GM12873 (cell line): ENCODE measurements at regions not wholly inside any gene's neighbourhood (a gene's known extent, or its start where the extent isn't known, plus 50 kb on each side); places are given as distances from the start of the nearest gene placed in this dataset.

ENCODE experiments used
- CTCF ChIP-seq: IDR thresholded peaks from 2 replicates; pipeline ENCODE4 v1.5.1; 2012; ENCODE audit warnings: low read depth, mild to moderate bottlenecking, moderate library complexity, low read length, control low read depth; ENCODE audit not compliant: insufficient read depth; ENCODE audit errors: missing control alignments

GRCh38 chr6:94270091-94270948, 851.0 kb upstream of the EPHA7 start:
- TF ChIP-seq CTCF: no peak

GRCh38 chr6:94269256-94269655, 849.9 kb upstream of the EPHA7 start:
- TF ChIP-seq CTCF: no peak

- no peak for TF ChIP-seq CTCF
Observed at GRCh38 chr6:94260765-94261164, 841.4 kb upstream of the EPHA7 start.

- no peak for TF ChIP-seq CTCF
Observed at GRCh38 chr6:94254689-94255088, 835.3 kb upstream of the EPHA7 start.

- TF ChIP-seq CTCF: no peak
Observed at GRCh38 chr6:94251878-94252277, 832.5 kb upstream of the EPHA7 start.

- no peak for TF ChIP-seq CTCF
Observed at GRCh38 chr6:94245395-94245794, 826.0 kb upstream of the EPHA7 start.

GRCh38 chr6:94238868-94239267, 819.5 kb upstream of the EPHA7 start:
- TF ChIP-seq CTCF: no peak
